Erythroblast (primary cell): ENCODE measurements at regions not wholly inside any gene's neighbourhood (a gene's known extent, or its start where the extent isn't known, plus 50 kb on each side); places are given as distances from the start of the nearest gene placed in this dataset.

Source experiments
- DNase-seq, 2 experiments: peaks; one replicate each; lab custom pipeline; 2025; lab: John Stamatoyannopoulos, UW
- GATA1 ChIP-seq: IDR thresholded peaks from 2 replicates; pipeline ENCODE4 v1.6.1; 2011; ENCODE audit warnings: low read depth, mild to moderate bottlenecking, control low read depth, low read length, moderate library complexity
- POLR2A ChIP-seq: IDR thresholded peaks from 2 replicates; pipeline ENCODE4 v1.6.1; 2011; ENCODE audit warnings: mild to moderate bottlenecking, low read length

DNA sequence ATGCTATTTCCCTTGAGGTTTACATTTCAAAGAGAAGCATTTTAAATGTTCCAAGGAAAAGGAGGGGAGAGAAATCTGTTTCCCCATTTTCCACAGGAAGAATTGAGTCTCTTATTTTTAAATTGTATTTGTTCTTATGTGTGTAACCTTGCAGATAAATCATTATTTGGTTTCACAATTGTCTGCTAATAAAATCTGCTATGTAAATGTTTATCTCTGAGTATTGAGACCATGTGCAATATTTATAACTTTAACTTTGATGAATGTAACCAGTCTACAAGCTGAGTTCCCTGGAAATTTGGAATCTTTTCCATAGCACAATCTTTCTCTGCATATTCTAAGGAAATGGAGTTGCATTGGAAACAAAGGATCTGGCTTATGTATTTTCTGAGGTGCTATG lies 209.6 kb downstream of the PTBP2 start:
- no peak for DNase-seq

DNA sequence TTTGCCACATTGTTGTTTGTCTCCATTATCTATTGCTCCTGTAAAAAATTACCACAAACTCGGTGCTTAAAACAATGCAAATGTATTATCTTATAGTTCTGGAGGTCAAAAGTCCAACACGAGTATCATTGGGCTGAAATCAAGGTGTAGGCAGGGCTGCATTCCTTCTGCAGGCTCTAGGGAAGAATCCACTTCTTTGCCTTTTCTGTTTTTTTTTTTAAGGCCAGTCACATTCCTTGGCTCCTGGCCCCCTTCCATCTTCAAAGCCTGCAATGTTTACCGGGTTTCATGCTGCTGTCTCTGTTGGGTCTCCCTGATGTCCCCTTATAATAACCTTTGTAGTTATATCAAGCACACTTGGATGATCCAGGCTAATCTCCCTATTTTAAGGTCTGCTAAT lies 212.7 kb downstream of the PTBP2 start:
- TF ChIP-seq POLR2A = no peak
- no peak for DNase-seq

More for the DNA sequence above, 209.6 kb downstream of the PTBP2 start:
- no peak for TF ChIP-seq POLR2A
- TF ChIP-seq GATA1 = no peak

DNA sequence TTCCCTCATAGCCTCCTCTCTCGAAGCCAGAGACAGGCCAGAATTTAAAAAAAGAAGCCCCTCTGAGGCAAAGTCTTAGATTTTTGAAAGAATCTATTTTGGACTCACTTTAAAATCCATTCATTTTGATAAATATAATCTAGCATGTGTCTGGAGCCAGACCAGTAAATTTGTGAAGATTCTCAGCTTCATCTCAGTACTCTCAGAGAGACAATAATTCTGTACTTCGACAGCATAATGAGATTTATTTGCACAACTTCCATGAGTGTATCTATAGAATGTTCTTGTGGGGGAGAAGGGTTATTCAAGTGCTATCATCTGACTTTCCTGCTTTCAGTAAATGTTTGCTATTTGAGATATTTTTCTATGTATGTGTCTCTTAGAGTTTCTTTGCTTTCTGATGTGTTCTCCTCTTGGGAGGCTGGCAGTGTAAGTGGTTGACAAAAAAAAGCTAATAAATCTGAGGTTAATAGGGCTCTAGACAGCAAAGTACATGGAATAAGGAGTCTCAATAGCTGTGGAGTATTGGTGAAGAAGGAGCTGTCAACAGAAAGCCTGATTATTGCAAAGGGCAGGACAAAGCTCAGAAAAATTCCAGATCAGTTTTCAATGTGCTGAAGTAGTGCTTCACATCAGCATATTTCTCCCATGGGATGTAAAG lies 223.0 kb downstream of the PTBP2 start:
- no peak for DNase-seq
- TF ChIP-seq GATA1 (no peak), POLR2A (no peak)

DNA sequence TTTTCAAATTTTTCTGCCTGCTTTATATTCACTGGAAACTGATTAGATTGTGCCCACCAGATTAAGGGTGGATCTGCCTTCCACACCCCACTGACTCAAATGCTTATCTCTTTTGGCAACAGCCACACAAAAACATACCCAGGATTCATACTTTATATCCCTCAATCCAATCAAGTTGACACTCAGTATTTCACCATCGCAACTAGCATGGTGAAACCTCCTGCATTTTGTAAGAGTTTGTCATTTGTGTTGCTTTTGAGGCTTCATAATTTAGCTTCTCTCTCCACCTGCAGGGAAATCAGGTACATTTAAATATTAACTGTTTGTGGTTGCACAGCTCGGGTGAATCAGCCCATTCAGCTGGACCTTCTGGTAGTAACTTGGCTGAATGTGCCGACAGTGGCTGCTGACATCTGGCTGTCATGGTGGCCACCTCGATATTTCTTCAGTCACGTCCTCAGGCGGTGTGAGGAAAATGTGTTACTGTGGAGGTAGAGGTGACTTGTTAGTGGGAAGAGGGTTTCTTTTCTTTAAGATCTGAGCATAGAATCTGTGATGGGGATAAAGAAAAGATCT lies 224.0 kb downstream of the PTBP2 start:
- TF ChIP-seq GATA1 = no peak
- TF ChIP-seq POLR2A = no peak
- DNase-seq = no peak

DNA sequence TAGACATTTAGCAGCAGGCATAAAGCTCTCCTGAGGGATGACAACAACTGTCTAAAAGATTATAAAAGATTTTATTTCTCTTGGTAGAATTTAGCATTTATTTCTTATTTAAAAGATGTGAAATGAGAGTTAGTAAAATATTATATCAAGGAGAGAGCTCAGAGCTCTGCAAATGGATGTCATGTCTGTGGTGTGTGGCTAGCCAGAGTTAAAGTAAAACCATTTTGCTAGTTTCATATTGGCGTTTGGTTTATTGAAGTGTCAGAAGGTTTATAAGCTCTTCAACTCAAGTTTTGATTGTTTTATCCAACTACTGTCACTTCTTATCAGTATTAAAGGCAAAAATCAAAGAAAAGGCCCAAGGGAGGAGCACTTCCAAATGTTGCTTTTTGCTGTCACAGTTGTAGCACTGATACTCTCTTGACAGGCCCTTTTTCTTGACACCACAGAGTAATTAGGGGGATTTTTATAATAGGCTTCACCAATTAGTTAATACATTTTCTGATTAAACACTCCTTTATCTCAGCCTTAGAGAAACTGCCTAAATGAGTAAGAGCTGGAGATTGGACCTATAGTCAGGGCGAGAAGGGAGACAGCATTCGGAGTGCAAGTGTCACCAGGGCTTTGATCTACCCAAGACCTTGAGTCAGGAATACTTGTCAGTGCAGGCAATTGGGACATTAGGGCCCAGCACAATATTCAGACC lies 233.9 kb downstream of the PTBP2 start:
- no peak for DNase-seq
- TF ChIP-seq POLR2A (no peak), GATA1 (no peak)

DNA sequence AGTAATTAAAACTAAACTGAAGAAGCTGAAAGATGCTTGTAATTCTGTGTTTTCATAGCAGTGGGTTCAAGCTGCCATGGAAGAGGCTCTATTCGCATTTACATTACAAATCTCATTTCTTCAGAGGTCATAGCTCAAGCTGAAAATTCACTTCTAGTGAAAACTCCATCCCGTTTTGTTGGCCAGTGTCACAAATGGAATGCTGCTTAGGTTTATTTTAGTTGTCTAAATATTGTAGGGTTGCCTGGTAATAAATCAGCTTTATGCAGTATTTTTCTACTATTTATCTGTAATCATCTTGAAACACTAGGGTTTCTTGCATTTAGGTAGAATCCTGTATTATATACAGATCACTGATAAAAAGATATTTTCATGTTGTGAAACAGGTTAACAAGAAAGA lies 240.6 kb downstream of the PTBP2 start:
- no peak for DNase-seq
- TF ChIP-seq GATA1 (no peak), POLR2A (no peak)

DNA sequence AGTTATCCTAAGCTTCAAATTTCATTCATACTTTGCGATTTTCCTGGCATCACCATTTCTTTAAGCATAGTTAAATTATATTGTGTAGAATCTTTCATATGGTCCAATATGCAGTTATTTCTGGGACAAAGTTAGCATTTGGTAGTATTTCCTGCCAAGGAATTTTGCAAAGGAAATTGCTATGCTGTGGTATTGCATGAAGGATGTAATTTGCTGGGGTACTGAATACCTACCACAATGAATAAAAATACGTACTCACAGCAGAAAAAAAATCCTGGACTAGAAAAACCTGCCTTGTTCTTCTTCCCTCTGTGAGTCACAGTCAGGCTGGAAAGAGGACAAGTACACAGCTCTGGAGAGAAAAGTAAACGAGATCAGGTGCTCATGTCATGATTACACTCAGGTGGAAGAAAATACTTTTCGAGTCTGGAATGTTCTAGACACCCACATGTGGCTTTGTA lies 241.2 kb downstream of the PTBP2 start:
- no peak for TF ChIP-seq GATA1
- no peak for TF ChIP-seq POLR2A
- DNase-seq = no peak

DNA sequence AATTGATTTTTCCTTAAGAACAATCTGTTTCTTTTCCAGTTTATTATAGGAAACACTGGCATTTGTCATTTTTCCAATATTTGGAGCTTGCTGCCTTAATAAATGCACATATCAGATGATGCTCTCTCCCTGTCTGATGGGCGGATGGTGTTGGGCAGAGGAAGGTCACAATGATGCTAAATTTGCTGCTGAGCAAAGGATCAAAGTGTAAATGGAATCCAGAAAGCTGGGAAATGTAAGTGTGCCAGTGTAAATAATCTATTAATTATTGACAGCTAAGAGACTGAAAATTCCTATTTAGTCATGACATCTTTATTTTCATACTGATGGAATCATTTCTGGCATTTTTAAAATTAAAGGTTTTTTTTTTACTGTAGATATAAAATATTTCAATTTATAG lies 243.2 kb downstream of the PTBP2 start:
- TF ChIP-seq GATA1 (no peak), POLR2A (no peak)

DNA sequence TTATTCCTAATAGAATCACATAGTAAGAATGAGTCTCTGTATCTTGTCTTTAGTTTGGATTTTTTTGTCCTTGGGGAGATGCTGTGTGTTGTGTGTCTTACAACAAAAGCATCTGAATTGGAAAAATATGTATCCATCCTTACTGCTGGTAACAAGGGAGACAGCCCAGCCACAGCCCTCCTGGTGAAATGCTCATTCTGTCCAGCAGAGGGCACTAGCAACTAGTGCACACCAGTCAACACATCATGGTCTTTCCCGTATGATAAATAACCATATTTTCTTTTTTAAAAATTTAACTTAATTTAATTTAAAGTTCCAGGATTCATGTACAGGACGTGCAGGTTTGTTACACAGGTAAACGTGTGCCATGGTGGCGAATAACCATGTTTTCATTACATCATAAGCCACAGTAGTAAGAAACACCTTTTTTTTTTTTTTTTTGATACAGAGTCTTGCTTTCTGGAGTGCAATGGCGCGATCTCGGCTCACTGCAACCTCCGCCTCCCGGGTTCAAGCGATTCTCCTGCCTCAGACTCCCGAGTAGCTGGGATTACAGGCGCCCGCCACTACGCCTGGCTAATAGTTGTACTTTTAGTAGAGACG lies 245.1 kb downstream of the PTBP2 start:
- peak; percentile 52 to 74 for DNase-seq
- no peak for TF ChIP-seq GATA1
- TF ChIP-seq POLR2A = no peak

More for the DNA sequence above, 243.2 kb downstream of the PTBP2 start:
- no peak for DNase-seq

DNA sequence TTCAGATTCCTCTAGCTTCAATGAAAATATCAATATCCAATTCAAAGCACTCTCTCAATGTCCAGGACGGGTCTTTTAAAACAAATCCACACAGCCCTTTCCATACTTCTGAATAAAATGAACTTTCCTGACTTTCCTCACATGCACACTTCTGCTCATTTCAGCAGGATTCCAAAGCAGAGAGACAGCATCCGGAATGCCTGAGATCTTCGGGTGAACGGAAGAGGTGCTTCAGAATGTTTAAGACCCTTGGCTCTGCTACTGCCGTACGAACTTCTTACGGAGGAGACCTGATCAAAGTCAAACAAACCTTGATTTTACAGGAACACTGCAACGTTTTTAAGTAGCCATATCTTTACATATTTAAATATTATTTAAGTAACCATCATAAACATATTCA lies 245.7 kb downstream of the PTBP2 start:
- no peak for TF ChIP-seq GATA1
- TF ChIP-seq POLR2A = no peak

DNA sequence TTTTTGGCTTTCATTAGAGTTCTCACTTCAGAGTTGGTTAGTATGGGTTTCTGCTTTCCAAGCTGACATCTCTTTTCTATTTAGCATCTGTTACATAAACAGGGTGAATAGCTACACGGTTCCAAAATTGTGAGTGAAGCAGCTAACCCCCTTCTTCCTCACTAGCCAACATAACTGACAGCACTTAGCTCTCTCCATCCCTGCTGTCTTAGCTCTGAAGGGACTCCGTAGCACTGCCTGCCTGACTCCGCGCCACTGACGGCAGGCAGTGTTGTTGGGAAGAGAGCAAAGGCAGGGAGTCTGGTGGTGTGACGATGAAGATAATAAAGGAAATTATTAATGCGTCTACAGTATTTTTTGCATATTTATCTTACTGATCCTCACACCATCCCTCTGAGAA lies 247.0 kb downstream of the PTBP2 start:
- TF ChIP-seq POLR2A (no peak), GATA1 (no peak)
- DNase-seq = no peak

More for the DNA sequence above, 245.7 kb downstream of the PTBP2 start:
- DNase-seq = no peak

DNA sequence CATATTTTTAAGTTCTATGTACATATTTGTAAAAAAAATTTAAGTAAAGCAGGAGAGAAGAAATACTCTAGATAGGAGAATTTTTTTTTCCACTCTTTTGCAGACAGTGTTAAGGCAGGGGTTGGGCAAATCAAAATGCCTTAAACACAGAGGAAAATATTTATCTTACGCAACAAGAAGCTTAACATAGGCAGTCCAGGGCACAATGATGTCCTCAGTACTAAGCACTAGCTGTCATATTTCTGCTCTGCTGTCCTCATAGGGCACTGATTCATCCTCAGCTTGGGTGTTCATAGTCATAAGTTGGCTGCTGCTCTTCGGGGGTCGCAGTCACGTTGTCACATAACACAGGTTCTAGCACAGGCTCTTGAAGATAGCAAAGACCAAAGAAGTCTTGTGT lies 247.4 kb downstream of the PTBP2 start:
- no peak for DNase-seq
- no peak for TF ChIP-seq POLR2A
- TF ChIP-seq GATA1 = no peak

DNA sequence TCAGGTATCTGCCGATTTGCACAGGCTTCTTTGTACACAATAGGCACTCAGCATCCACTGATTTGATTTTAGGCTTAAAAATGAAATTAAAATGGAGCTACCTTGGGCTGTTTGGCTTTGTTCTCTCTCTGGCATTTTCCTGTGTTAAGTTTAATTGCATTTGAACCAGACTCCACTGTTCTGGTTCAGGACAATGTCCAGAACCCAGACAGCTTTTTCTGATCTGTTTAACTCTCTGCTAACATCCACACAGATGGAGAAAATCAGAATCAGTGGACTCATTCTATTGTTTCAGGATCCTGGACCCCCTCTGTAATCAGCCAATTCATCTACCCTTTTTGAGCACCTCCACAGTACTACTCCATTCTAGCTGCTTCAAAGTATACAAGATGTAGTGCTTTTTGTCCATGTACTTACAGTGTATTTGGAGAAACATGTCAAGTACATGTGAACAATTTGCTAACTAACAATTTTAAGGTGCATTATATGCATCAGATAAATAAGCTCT lies 248.1 kb downstream of the PTBP2 start:
- no peak for DNase-seq
- TF ChIP-seq GATA1 = no peak
- no peak for TF ChIP-seq POLR2A

DNA sequence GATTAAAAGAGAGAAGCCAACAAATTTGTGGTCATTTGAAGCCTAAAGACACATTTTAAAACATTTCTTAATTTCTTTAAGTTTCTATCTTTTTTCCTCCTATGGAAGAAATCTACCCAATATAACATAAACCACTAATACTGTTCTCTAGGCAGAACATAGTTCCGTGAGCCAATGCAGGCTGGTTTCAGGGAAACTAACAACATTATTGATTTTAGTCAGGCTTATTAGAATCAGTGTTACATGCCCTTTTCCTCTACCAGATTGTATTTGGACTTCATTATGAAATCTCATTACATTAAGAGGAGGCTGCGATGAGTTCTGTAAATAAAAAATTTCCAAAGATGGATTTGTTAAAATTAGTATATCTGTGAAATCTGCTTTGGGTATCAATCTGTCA lies 249.9 kb downstream of the PTBP2 start:
- no peak for TF ChIP-seq POLR2A
- no peak for TF ChIP-seq GATA1

More for the DNA sequence above, 249.9 kb downstream of the PTBP2 start:
- DNase-seq = no peak
